SK-N-MC (cell line): ENCODE measurements at regions not wholly inside any gene's neighbourhood (a gene's known extent, or its start where the extent isn't known, plus 50 kb on each side); places are given as distances from the start of the nearest gene placed in this dataset.

Experiments
- EZH2 ChIP-seq: fragments of 200-600 bp; sonication (generic); IDR thresholded peaks from one replicate; pipeline ENCODE4 v1.6.1; 2017; ENCODE audit warnings: antibody characterized with exemption
- FOXP2 ChIP-seq: optimal IDR thresholded peaks from 2 replicates; pipeline ENCODE3; 2011; ENCODE audit warnings: mild to moderate bottlenecking, moderate library complexity; ENCODE audit not compliant: insufficient read depth; ENCODE audit errors: extremely low read length, control extremely low read depth
- POLR2AphosphoS5 ChIP-seq: IDR thresholded peaks from 2 replicates; pipeline ENCODE4 v1.6.1; 2012; ENCODE audit warnings: mild to moderate bottlenecking, low read depth, low read length, borderline replicate concordance

GRCh38 chr1:34653110-34653509, 101.7 kb upstream of the GJB5 start:
- TF ChIP-seq POLR2AphosphoS5 (no peak), EZH2 (no peak), FOXP2 (no peak)
